ENCODE measurements at regions not wholly inside any gene's neighbourhood (a gene's known extent, or its start where the extent isn't known, plus 50 kb on each side); places are given as distances from the start of the nearest gene placed in this dataset.

- Histone ChIP-seq H3K9me3 (ENCODE audit: low read length) (no peaks in the 10 kb centered on the region), H3K27ac (ENCODE audit: low read length) (no peak overlapping the region), H4K20me1 (ENCODE audit: insufficient read depth) (no peaks in the 10 kb centered on the region), H3K36me3 (ENCODE audit: insufficient read depth, low read length) (no peaks in the 10 kb centered on the region), H2AFZ (ENCODE audit: low read depth, low read length) (no peak overlapping the region), H3F3A (ENCODE audit: insufficient read depth, low read length, poor library complexity, severe bottlenecking) (no peaks in the 10 kb centered on the region), H3K4me2 (ENCODE audit: low read length) (no peak overlapping the region), H3K27me3 (ENCODE audit: insufficient read depth, low read depth, low read length) (no peaks in the 10 kb centered on the region), H3K9ac (ENCODE audit: low read length) (no peak overlapping the region), H3K9me2 (ENCODE audit: insufficient read depth, low read length) (no peaks in the 10 kb centered on the region), H3K4me3 (ENCODE audit: low read length) (no peak overlapping the region), H3K79me2 (replicated peaks; ENCODE audit: insufficient read depth, low read length) (no peaks in the 10 kb centered on the region)
- no peak for TF ChIP-seq MXI1 (conservative IDR thresholded peaks at IDR 0.05; ENCODE audit: poor library complexity, severe bottlenecking)
- TF ChIP-seq EP300 (conservative IDR thresholded peaks at IDR 0.05; ENCODE audit: poor library complexity, severe bottlenecking): no peak
- TF ChIP-seq, protein P1, sequence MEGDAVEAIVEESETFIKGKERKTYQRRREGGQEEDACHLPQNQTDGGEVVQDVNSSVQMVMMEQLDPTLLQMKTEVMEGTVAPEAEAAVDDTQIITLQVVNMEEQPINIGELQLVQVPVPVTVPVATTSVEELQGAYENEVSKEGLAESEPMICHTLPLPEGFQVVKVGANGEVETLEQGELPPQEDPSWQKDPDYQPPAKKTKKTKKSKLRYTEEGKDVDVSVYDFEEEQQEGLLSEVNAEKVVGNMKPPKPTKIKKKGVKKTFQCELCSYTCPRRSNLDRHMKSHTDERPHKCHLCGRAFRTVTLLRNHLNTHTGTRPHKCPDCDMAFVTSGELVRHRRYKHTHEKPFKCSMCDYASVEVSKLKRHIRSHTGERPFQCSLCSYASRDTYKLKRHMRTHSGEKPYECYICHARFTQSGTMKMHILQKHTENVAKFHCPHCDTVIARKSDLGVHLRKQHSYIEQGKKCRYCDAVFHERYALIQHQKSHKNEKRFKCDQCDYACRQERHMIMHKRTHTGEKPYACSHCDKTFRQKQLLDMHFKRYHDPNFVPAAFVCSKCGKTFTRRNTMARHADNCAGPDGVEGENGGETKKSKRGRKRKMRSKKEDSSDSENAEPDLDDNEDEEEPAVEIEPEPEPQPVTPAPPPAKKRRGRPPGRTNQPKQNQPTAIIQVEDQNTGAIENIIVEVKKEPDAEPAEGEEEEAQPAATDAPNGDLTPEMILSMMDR (IDR thresholded peaks at IDR 0.05; ENCODE audit: poor library complexity, severe bottlenecking): no peak
- TF ChIP-seq POLR2AphosphoS5 (IDR thresholded peaks at IDR 0.05): no peak
- no peak for TF ChIP-seq RAD21 (conservative IDR thresholded peaks at IDR 0.05)
- TF ChIP-seq TAF1 (IDR thresholded peaks at IDR 0.05; ENCODE audit: low read depth): no peak
Measured at GRCh38 chr1:198440842-198441241, 99.6 kb downstream of the ATP6V1G3 start.

DNA sequence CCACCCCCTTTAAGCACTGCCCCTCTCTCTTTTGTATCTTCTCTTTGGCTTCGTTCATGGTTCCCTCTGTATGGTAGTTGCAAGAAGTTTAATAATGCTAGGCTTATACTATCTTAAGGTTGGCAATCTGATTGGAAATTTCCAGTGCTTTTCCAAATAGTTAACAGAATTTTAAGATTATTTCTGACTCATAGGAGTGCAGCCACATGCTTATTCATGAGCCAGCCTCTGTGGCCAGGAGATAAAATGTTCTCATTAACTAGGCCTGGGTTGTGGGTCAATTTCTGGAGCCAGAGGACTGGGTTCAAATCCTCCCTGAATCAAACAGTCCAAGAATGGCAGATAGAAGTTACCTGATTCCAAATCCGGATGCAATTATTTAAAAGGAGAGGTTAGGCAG lies 103.1 kb downstream of the ATP6V1G3 start:
- no peak overlapping the region for H3K27ac ChIP-seq (ENCODE audit: low read length)

DNA sequence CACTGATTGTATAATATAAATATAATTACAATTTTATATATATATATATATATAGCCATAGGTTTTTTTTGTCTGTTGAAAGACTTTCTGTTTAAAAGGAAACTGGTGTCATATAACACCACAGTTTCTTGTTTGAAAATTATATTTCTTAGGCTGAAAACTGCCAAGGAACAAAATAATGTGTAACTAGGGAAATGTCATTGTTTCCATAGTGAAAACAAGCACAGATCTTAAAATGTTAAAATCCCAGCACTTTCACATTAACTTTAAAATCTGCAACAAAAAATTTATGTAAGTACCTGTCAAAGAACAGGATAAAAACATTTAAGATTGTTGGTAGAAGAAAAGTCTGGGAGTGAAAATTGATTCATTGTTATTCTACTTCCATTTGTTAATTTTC lies 104.2 kb downstream of the ATP6V1G3 start:
- H3F3A ChIP-seq (ENCODE audit: insufficient read depth, low read length, poor library complexity, severe bottlenecking): no peaks in the 10 kb centered on the region
- no peak overlapping the region for H3K27ac ChIP-seq (ENCODE audit: low read length)
- H3K9me2 ChIP-seq (ENCODE audit: insufficient read depth, low read length): no peaks in the 10 kb centered on the region
- no peak overlapping the region for H3K4me2 ChIP-seq (ENCODE audit: low read length)
- H2AFZ ChIP-seq (ENCODE audit: low read depth, low read length): no peak overlapping the region
- H3K36me3 ChIP-seq (ENCODE audit: insufficient read depth, low read length): no peaks in the 10 kb centered on the region
- no peaks in the 10 kb centered on the region for H3K9me3 ChIP-seq (ENCODE audit: low read length)
- no peak overlapping the region for H3K9ac ChIP-seq (ENCODE audit: low read length)
- H3K27me3 ChIP-seq (ENCODE audit: insufficient read depth, low read depth, low read length): no peaks in the 10 kb centered on the region
- no peak for TF ChIP-seq REST (IDR thresholded peaks at IDR 0.05; ENCODE audit: borderline replicate concordance)
- no peak for TF ChIP-seq POLR2AphosphoS5 (IDR thresholded peaks at IDR 0.05)
- TF ChIP-seq MXI1 (conservative IDR thresholded peaks at IDR 0.05; ENCODE audit: poor library complexity, severe bottlenecking): no peak
- no peak for TF ChIP-seq EP300 (conservative IDR thresholded peaks at IDR 0.05; ENCODE audit: poor library complexity, severe bottlenecking)
- TF ChIP-seq TAF1 (IDR thresholded peaks at IDR 0.05; ENCODE audit: low read depth): no peak
- TF ChIP-seq RAD21 (conservative IDR thresholded peaks at IDR 0.05): no peak
- TF ChIP-seq, protein P1 (IDR thresholded peaks at IDR 0.05; ENCODE audit: poor library complexity, severe bottlenecking): no peak
- no peak for TF ChIP-seq EZH2 (IDR thresholded peaks at IDR 0.05; ENCODE audit: borderline replicate concordance, insufficient read depth, low read length, poor library complexity, severe bottlenecking)
- no peak for TF ChIP-seq SMC3 (conservative IDR thresholded peaks at IDR 0.05; ENCODE audit: poor library complexity)
- H4K20me1 ChIP-seq (ENCODE audit: insufficient read depth): no peaks in the 10 kb centered on the region
- no peaks in the 10 kb centered on the region for H3K79me2 ChIP-seq (replicated peaks; ENCODE audit: insufficient read depth, low read length)
- H3K4me3 ChIP-seq (ENCODE audit: low read length): no peak overlapping the region

More for the DNA sequence above, 103.1 kb downstream of the ATP6V1G3 start:
- H4K20me1 ChIP-seq (ENCODE audit: insufficient read depth): no peaks in the 10 kb centered on the region
- H3K27me3 ChIP-seq (ENCODE audit: insufficient read depth, low read depth, low read length): no peaks in the 10 kb centered on the region
- H3K9me2 ChIP-seq (ENCODE audit: insufficient read depth, low read length): no peaks in the 10 kb centered on the region
- no peaks in the 10 kb centered on the region for H3K9me3 ChIP-seq (ENCODE audit: low read length)
- H2AFZ ChIP-seq (ENCODE audit: low read depth, low read length): no peak overlapping the region
- no peaks in the 10 kb centered on the region for H3F3A ChIP-seq (ENCODE audit: insufficient read depth, low read length, poor library complexity, severe bottlenecking)
- no peaks in the 10 kb centered on the region for H3K79me2 ChIP-seq (replicated peaks; ENCODE audit: insufficient read depth, low read length)
- TF ChIP-seq POLR2AphosphoS5 (IDR thresholded peaks at IDR 0.05): no peak
- H3K4me2 ChIP-seq (ENCODE audit: low read length): no peak overlapping the region
- no peak overlapping the region for H3K9ac ChIP-seq (ENCODE audit: low read length)
- H3K4me3 ChIP-seq (ENCODE audit: low read length): no peak overlapping the region
- H3K36me3 ChIP-seq (ENCODE audit: insufficient read depth, low read length): no peaks in the 10 kb centered on the region
